Effector CD4-positive, alpha-beta T cell (primary cell): ENCODE measurements at regions not wholly inside any gene's neighbourhood (a gene's known extent, or its start where the extent isn't known, plus 50 kb on each side); places are given as distances from the start of the nearest gene placed in this dataset.
"Not testable (repeated sequence)": the region's sequence is repeated elsewhere in the genome, so short reads cannot be mapped to it uniquely, and the experiment has no call there.

Experiments used
- DNase-seq: peaks from one replicate; pipeline ENCODE4 v3.0.0-alpha.2; 2020

- no peak for DNase-seq
These were observed 473.1 kb upstream of the PODXL start for GRCh38 chr7:132029369-132030085.

GRCh38 chr7:132028144-132028920 is 471.9 kb upstream of the PODXL start:
- no peak for DNase-seq

- DNase-seq: no peak
These were observed 467.9 kb upstream of the PODXL start for GRCh38 chr7:132024290-132024689.

GRCh38 chr7:132023466-132023865 is 467.0 kb upstream of the PODXL start:
- no peak for DNase-seq

GRCh38 chr7:132022188-132022587 is 465.8 kb upstream of the PODXL start:
- DNase-seq: no peak

DNA sequence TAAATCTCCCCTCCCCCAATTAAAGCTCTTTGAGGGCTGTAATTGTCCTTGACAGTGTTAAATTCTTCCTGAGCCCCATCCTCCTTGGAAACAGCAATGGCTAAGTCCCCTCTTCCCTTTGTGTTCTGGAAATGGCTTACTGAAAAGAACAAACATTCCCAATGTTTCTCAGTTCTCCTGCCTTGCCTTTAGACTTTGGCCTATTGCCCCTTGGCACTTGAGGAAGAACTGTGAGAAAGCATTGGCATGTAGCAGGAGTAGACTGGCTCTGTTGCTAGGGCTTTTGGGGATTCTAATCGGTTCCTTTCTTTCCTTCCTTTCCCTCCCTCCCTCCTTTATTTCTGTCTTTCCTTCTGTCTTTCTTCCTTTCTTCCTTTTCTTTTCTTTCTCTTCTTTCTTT is 463.3 kb upstream of the PODXL start:
- no peak for DNase-seq

DNA sequence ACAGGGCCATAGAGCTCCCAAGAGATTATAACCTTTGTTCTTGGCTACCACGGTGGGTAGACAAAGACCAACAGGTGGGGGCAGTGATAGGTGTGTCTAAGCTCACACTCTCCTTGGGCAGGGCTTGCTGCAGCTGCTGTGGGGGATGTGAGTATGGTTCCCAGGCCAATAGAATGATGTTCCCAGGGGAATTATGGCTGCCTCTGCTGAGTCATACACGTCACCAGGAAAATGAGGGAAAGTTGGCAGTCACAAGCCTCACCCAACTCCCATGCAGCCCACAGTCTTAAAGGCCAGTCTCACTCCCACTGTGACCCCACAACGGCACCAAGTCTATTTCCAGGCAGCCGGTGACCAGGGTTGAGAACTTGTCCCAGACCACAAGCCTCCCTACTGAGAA is 453.4 kb upstream of the PODXL start:
- no peak for DNase-seq

- DNase-seq: no peak
These were observed 448.1 kb upstream of the PODXL start for GRCh38 chr7:132004529-132004928.

GRCh38 chr7:132002343-132002968 is 446.0 kb upstream of the PODXL start:
- no peak for DNase-seq

- DNase-seq: no peak
These were observed 444.7 kb upstream of the PODXL start for GRCh38 chr7:132001146-132001545.

- DNase-seq: no peak
These were observed 442.8 kb upstream of the PODXL start for GRCh38 chr7:131999193-131999592.

DNA sequence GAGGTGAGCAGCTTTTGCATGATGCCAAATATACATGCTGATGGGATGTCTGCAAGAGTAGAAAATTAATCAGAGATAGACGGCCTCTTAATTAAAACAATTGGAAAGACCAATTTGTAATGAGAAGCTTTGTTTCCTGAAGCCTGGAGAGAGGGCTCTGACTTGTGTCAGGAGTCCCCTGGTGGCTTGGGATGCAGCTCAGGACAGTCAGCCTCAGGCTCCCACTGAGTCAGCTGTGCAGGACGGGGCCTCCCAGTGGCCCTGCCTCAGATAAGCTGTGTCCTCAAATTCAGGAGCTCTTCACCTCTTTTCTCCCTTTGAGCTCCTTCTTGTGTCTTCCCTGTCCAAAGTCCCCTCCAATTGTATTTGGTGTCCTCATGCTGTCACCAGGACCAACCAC is 438.9 kb upstream of the PODXL start:
- no peak for DNase-seq

- not testable (repeated sequence) for DNase-seq
These were observed 424.6 kb upstream of the PODXL start for GRCh38 chr7:131981069-131981468.

DNA sequence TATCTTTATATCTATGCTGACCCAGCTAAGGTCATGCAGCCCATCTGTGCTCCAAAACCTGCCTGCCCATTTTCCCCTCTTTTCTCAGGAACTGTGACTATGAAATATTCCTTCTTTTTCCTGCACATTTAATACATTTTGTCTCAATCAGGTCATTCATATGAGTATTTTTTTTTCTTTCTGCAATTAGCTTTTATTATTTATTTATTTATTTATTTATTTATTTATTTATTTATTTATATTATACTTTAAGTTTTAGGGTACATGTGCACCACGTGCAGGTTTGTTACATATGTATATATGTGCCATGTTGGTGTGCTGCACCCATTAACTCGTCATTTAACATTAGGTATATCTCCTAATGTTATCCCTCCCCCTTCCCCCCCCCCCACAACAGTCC is 421.7 kb upstream of the PODXL start:
- not testable (repeated sequence) for DNase-seq

GRCh38 chr7:131976411-131976810 is 420.0 kb upstream of the PODXL start:
- no peak for DNase-seq

- DNase-seq: no peak
These were observed 418.2 kb upstream of the PODXL start for GRCh38 chr7:131974671-131975070.

DNA sequence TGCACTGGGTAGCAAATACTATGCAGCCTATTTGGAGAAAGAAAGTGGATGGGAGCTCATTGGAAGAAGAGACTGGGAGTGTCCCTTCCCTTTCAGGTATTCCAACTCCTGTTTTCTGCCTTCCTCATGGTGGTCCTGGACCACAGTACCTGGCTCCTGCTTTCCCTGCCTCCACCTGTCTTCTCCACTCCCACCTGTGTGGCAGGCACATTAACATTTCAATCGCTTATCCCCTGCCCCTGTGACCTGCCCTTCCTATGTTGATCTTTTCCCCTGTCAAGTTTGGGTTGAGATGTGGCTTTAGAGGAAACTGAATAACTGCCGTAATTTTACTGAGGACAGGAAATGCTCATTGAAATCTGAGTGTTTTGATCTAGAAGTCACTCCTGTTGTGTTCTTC is 415.8 kb upstream of the PODXL start:
- no peak for DNase-seq

DNA sequence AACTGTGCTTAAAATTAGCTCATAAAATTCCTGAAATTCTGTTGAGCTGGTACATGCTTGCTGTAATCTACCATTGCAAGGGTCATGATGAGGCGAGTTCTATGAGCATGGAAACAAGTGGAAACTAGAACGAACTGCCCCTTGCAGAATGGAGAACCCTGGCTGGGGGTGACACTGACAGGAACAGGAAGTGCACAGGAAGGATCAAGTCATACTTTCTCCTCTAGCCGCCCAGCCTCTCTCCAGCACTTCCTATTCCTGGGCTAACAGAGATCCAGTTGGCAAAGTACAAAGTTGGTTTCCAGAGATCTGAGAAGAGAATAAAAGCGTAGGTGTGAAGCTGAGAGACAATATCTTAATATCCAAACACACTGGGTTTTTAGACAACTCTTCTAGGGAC is 414.2 kb upstream of the PODXL start:
- no peak for DNase-seq

DNA sequence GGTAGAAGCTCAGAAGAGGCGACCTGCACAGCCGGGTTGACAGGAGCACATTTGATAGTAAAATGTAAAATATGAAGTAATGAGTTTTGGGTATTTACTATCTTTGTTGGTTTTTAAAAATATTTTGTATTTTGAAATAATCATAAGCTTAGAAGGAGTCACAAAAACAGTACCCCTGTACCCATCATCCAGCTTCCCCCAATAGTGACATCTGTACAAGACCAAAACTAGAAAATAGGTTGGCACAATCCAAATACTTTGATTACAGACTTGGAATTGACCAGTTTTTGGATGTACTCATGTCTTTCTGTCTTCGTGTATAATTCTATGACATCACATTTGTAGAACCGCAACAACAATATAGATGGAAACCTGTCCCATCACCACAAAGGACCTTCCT is 413.1 kb upstream of the PODXL start:
- DNase-seq: no peak

GRCh38 chr7:131967216-131967730 is 410.8 kb upstream of the PODXL start:
- DNase-seq: no peak

DNA sequence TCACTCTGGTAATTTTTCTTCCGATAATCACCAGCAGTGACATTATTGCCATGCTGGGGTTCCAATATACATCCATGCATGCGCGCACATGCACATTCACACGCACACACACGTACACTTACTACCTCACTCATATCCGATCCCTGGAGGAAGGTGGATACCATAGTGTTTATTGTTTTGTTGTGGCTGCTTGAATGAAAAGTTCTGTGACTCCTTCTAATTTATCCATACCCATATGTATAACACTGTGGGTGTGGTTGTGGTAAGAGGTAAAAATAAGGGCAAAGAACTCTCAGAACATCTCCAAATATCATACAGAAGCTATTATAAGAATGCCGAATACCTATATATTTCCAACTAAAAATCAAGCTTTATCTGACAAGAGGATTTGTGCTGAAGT is 407.8 kb upstream of the PODXL start:
- DNase-seq: no peak

DNA sequence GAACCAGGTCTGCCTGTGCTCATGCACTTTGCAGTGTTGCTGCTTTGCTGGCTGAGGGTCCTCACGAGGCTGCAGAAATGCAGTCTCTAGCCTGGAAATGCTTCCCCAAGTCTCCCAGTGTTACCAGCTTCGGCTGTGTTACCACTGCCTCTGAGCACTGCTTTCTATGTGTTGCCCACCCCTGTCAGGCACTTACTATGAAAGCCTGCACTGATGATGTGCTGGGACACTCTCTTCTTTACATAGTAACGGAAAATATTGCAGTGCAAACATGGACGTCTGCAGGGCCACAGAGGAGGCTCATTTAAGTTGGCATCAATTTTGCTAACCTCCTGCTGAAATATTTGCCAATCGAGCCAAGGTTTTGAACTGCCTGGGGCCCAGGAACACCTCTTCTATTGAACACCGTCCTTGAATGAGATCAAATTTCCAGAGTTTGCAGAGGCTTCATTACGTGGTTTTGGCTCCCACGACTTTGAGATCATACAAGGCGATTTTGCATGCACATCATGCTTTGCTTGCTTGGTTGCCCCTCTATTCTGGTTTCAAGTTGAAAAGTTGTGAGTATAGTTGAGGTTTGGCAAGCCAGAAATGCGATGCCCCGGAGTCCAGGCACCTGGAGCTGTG is 404.7 kb upstream of the PODXL start:
- DNase-seq: no peak

GRCh38 chr7:131959106-131959812 is 402.8 kb upstream of the PODXL start:
- no peak for DNase-seq
